ENCODE measurements at regions not wholly inside any gene's neighbourhood (a gene's known extent, or its start where the extent isn't known, plus 50 kb on each side); places are given as distances from the start of the nearest gene placed in this dataset.

DNA sequence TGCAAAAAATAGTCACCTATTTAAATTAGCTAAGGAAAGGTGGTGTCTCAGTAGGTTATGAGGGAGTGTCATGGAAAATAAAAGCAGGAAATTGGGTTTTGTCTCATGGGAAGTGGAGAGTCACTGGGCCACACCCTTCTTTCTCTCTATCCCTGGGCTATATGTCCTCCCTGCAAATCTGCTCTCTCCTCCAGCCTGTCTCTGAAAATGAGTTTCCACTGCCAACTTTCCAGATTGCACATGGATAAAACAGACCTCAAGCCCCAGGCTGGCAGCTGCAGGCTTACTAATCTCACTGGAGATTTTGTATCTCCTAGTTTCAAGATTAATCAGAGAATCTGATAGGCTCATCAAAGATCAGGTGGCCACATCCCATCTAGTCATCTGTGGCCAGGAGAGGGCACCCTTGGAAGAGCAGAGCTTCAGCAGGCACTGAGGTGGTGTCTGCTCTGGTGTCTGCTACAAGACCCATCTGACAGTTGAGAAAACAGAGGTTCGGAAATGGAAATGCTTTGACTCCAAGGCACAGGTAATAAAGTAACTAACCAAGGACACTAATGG is 178.9 kb downstream of the MSX2 start:
- WGBS (ENCODE audit: extremely low coverage, insufficient coverage, insufficient read length): no CpG with 5 or more reads among the region's 1 CpG
- H2BK120ac ChIP-seq (ENCODE audit: insufficient read depth, low read length, poor library complexity): no peak overlapping the region
- H3K14ac ChIP-seq (ENCODE audit: low read length): no peak overlapping the region
- no peaks in the 10 kb centered on the region for H3K27me3 ChIP-seq (ENCODE audit: insufficient read depth, low read length)
- no peak overlapping the region for H3K4me3 ChIP-seq (ENCODE audit: low read depth, low read length)
- no peaks in the 10 kb centered on the region for H3K79me1 ChIP-seq (ENCODE audit: low read length)
- H3K9me3 ChIP-seq (ENCODE audit: insufficient read depth, low read depth, low read length): peaks cover 2% of the 10 kb centered on the region
- no peak overlapping the region for H2AFZ ChIP-seq (ENCODE audit: insufficient read depth, low read length, poor library complexity)
- H3K4me1 ChIP-seq (ENCODE audit: control insufficient read depth in 1 of 2, insufficient read depth in 2 of 2, low read length in 2 of 2): no peaks in the 10 kb centered on the region
- no peak overlapping the region for H2BK5ac ChIP-seq (ENCODE audit: low read depth, low read length, poor library complexity)
- no peak overlapping the region for H4K12ac ChIP-seq (ENCODE audit: low read depth, low read length)
- no peak overlapping the region for H3K4ac ChIP-seq (ENCODE audit: low read depth, low read length)
- H3K23ac ChIP-seq (ENCODE audit: low read length): no peak overlapping the region
- no peak overlapping the region for H2BK12ac ChIP-seq (ENCODE audit: low read length)
- no peak overlapping the region for H3K4me2 ChIP-seq (ENCODE audit: low read length)
- no peak overlapping the region for H3K27ac ChIP-seq (ENCODE audit: low read depth, low read length)
- no peaks in the 10 kb centered on the region for H3K79me2 ChIP-seq (ENCODE audit: control insufficient read depth, insufficient read depth, low read length, poor library complexity)
- no peak for DNase-seq
- no peak overlapping the region for H3K9ac ChIP-seq (ENCODE audit: low read length)
- H3K36me3 ChIP-seq (ENCODE audit: control insufficient read depth in 1 of 2, insufficient read depth in 2 of 2, low read length in 2 of 2): no peaks in the 10 kb centered on the region
- H4K8ac ChIP-seq (ENCODE audit: low read depth, low read length): no peak overlapping the region
- H2AK5ac ChIP-seq (ENCODE audit: low read length): no peak overlapping the region
- no peak overlapping the region for H4K91ac ChIP-seq (ENCODE audit: low read depth, low read length)
- no peak overlapping the region for H3K18ac ChIP-seq (ENCODE audit: low read length)

DNA sequence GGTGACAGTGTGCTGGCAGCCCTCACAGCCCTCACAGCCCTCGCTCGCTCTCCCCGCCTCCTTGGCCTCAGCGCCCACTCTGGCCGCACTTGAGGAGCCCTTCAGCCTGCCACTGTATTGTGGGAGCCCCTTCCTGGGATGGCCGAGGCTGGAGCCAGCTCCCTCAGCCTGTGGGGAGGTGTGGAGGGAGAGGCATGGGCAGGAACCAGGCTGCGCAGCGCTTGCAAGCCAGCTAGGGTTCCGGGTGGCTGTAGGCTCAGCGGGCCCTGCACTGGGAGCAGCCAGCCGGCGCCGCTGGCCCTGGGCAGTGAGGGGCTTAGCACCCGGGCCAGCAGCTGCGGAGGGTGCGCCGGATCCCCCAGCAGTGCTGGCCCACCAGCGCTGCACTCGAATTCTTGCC is 177.0 kb downstream of the MSX2 start:
- Histone ChIP-seq H3K27ac (ENCODE audit: low read depth, low read length) (no peak overlapping the region), H3K4me2 (ENCODE audit: low read length) (no peak overlapping the region), H3K79me2 (ENCODE audit: control insufficient read depth, insufficient read depth, low read length, poor library complexity) (no peaks in the 10 kb centered on the region), H2BK120ac (ENCODE audit: insufficient read depth, low read length, poor library complexity) (no peak overlapping the region), H3K18ac (ENCODE audit: low read length) (no peak overlapping the region), H3K4me3 (ENCODE audit: low read depth, low read length) (no peak overlapping the region), H3K27me3 (ENCODE audit: insufficient read depth, low read length) (no peaks in the 10 kb centered on the region), H2AK5ac (ENCODE audit: low read length) (no peak overlapping the region), H3K4ac (ENCODE audit: low read depth, low read length) (no peak overlapping the region), H3K79me1 (ENCODE audit: low read length) (no peaks in the 10 kb centered on the region), H3K9ac (ENCODE audit: low read length) (no peak overlapping the region), H4K8ac (ENCODE audit: low read depth, low read length) (no peak overlapping the region), H3K23ac (ENCODE audit: low read length) (no peak overlapping the region), H3K9me3 (ENCODE audit: insufficient read depth, low read depth, low read length) (peaks cover 2% of the 10 kb centered on the region), H2AFZ (ENCODE audit: insufficient read depth, low read length, poor library complexity) (no peak overlapping the region), H3K36me3 (ENCODE audit: control insufficient read depth in 1 of 2, insufficient read depth in 2 of 2, low read length in 2 of 2) (no peaks in the 10 kb centered on the region), H2BK12ac (ENCODE audit: low read length) (no peak overlapping the region), H4K91ac (ENCODE audit: low read depth, low read length) (no peak overlapping the region), H3K4me1 (ENCODE audit: control insufficient read depth in 1 of 2, insufficient read depth in 2 of 2, low read length in 2 of 2) (no peaks in the 10 kb centered on the region), H3K14ac (ENCODE audit: low read length) (no peak overlapping the region), H4K12ac (ENCODE audit: low read depth, low read length) (no peak overlapping the region), H2BK5ac (ENCODE audit: low read depth, low read length, poor library complexity) (no peak overlapping the region)
- no peak for DNase-seq
- WGBS (ENCODE audit: extremely low coverage, insufficient coverage, insufficient read length): no CpG with 5 or more reads among the region's 19 CpGs

- Histone ChIP-seq H3K14ac (ENCODE audit: low read length) (no peak overlapping the region), H3K4me3 (ENCODE audit: low read depth, low read length) (no peak overlapping the region), H3K27me3 (ENCODE audit: insufficient read depth, low read length) (no peaks in the 10 kb centered on the region), H4K12ac (ENCODE audit: low read depth, low read length) (no peak overlapping the region), H3K4me2 (ENCODE audit: low read length) (no peak overlapping the region), H3K18ac (ENCODE audit: low read length) (no peak overlapping the region), H3K9ac (ENCODE audit: low read length) (no peak overlapping the region), H3K4me1 (ENCODE audit: control insufficient read depth in 1 of 2, insufficient read depth in 2 of 2, low read length in 2 of 2) (no peaks in the 10 kb centered on the region), H3K23ac (ENCODE audit: low read length) (no peak overlapping the region), H2BK5ac (ENCODE audit: low read depth, low read length, poor library complexity) (no peak overlapping the region), H2BK12ac (ENCODE audit: low read length) (no peak overlapping the region), H3K9me3 (ENCODE audit: insufficient read depth, low read depth, low read length) (peaks cover 2% of the 10 kb centered on the region), H3K4ac (ENCODE audit: low read depth, low read length) (no peak overlapping the region), H4K91ac (ENCODE audit: low read depth, low read length) (no peak overlapping the region), H3K79me1 (ENCODE audit: low read length) (no peaks in the 10 kb centered on the region), H2AK5ac (ENCODE audit: low read length) (no peak overlapping the region), H4K8ac (ENCODE audit: low read depth, low read length) (no peak overlapping the region), H2BK120ac (ENCODE audit: insufficient read depth, low read length, poor library complexity) (no peak overlapping the region), H3K27ac (ENCODE audit: low read depth, low read length) (no peak overlapping the region), H3K79me2 (ENCODE audit: control insufficient read depth, insufficient read depth, low read length, poor library complexity) (no peaks in the 10 kb centered on the region), H2AFZ (ENCODE audit: insufficient read depth, low read length, poor library complexity) (no peak overlapping the region), H3K36me3 (ENCODE audit: control insufficient read depth in 1 of 2, insufficient read depth in 2 of 2, low read length in 2 of 2) (no peaks in the 10 kb centered on the region)
- no CpG with 5 or more reads among the region's 7 CpGs for WGBS (ENCODE audit: extremely low coverage, insufficient coverage, insufficient read length)
- no peak for DNase-seq
These were observed 176.0 kb downstream of the MSX2 start for GRCh38 chr5:174900240-174900865.

- no peak overlapping the region for H3K9ac ChIP-seq (ENCODE audit: low read length)
- H3K14ac ChIP-seq (ENCODE audit: low read length): no peak overlapping the region
- H4K12ac ChIP-seq (ENCODE audit: low read depth, low read length): no peak overlapping the region
- no peak overlapping the region for H4K91ac ChIP-seq (ENCODE audit: low read depth, low read length)
- H2AK5ac ChIP-seq (ENCODE audit: low read length): no peak overlapping the region
- no peaks in the 10 kb centered on the region for H3K36me3 ChIP-seq (ENCODE audit: control insufficient read depth in 1 of 2, insufficient read depth in 2 of 2, low read length in 2 of 2)
- no peak overlapping the region for H4K8ac ChIP-seq (ENCODE audit: low read depth, low read length)
- H3K79me1 ChIP-seq (ENCODE audit: low read length): no peaks in the 10 kb centered on the region
- H3K4ac ChIP-seq (ENCODE audit: low read depth, low read length): no peak overlapping the region
- H2AFZ ChIP-seq (ENCODE audit: insufficient read depth, low read length, poor library complexity): no peak overlapping the region
- no peak overlapping the region for H2BK5ac ChIP-seq (ENCODE audit: low read depth, low read length, poor library complexity)
- no peaks in the 10 kb centered on the region for H3K79me2 ChIP-seq (ENCODE audit: control insufficient read depth, insufficient read depth, low read length, poor library complexity)
- no peaks in the 10 kb centered on the region for H3K4me1 ChIP-seq (ENCODE audit: control insufficient read depth in 1 of 2, insufficient read depth in 2 of 2, low read length in 2 of 2)
- no peak overlapping the region for H2BK12ac ChIP-seq (ENCODE audit: low read length)
- no peak for DNase-seq
- no peak overlapping the region for H3K27ac ChIP-seq (ENCODE audit: low read depth, low read length)
- H2BK120ac ChIP-seq (ENCODE audit: insufficient read depth, low read length, poor library complexity): no peak overlapping the region
- H3K23ac ChIP-seq (ENCODE audit: low read length): no peak overlapping the region
- H3K18ac ChIP-seq (ENCODE audit: low read length): no peak overlapping the region
- H3K4me3 ChIP-seq (ENCODE audit: low read depth, low read length): no peak overlapping the region
- H3K4me2 ChIP-seq (ENCODE audit: low read length): no peak overlapping the region
- no CpG with 5 or more reads among the region's 4 CpGs for WGBS (ENCODE audit: extremely low coverage, insufficient coverage, insufficient read length)
- H3K27me3 ChIP-seq (ENCODE audit: insufficient read depth, low read length): no peaks in the 10 kb centered on the region
- H3K9me3 ChIP-seq (ENCODE audit: insufficient read depth, low read depth, low read length): peaks cover 2% of the 10 kb centered on the region
These were observed 173.0 kb downstream of the MSX2 start for GRCh38 chr5:174897281-174897950.
